GM12878 (cell line): ENCODE measurements at regions not wholly inside any gene's neighbourhood (a gene's known extent, or its start where the extent isn't known, plus 50 kb on each side); places are given as distances from the start of the nearest gene placed in this dataset.

Experiments used
- ATAC-seq: fragments of 200-7000 bp; cut with Tn5 transposase; 3 replicates; pipeline ENCODE4 v1.9.1; 2020; ENCODE audit warnings: mild to moderate bottlenecking, moderate library complexity
- BruUV-seq: library from RNA; stranded (reverse); fragments of 400-500 nt; replicated peaks from 2 replicates; lab custom pipeline; 2021; lab: Mats Ljungman, UMichigan
- CTCF ChIA-PET: fragments of 300-600 bp; sonication (Branson Sonifier 250); formaldehyde crosslinking; extraction: SDS; loops from one replicate; lab custom pipeline; 2021; ENCODE audit warnings: inconsistent platforms; lab: Yijun Ruan, JAX
- POLR2A ChIA-PET: fragments of 350-600 bp; formaldehyde crosslinking; extraction: SDS; loops from one replicate; lab custom pipeline; 2021; ENCODE audit warnings: inconsistent platforms; lab: Charles Lee
- RAD21 ChIA-PET: fragments of 300-600 bp; sonication (Branson Sonifier 250); formaldehyde crosslinking; loops from one replicate; lab custom pipeline; 2023; ENCODE audit warnings: antibody characterized with exemption; ENCODE audit not compliant: unreplicated experiment; lab: Charles Lee
- SMC1A ChIA-PET: fragments of 300-600 bp; sonication (Branson Sonifier 250); formaldehyde crosslinking; loops from one replicate; lab custom pipeline; 2023; ENCODE audit not compliant: unreplicated experiment, uncharacterized antibody; lab: Charles Lee
- DNase-seq: peaks from one replicate; pipeline ENCODE4 v3.0.0-alpha.2; 2011; ENCODE audit warnings: low read depth, low spot score
- FAIRE-seq: peaks from 3 replicates; lab custom pipeline; 2011; peaks lifted over from hg19 to GRCh38; lab: Jason Lieb, UNC
- H2AFZ ChIP-seq: 2 replicates; pipeline ENCODE4 v1.6.0; 2011; ENCODE audit warnings: low read depth, low read length, control low read depth; ENCODE audit not compliant: control insufficient read depth
- H3K27ac ChIP-seq: 2 replicates; pipeline ENCODE4 v1.5.1; 2011; ENCODE audit warnings: control low read depth; ENCODE audit not compliant: control insufficient read depth, insufficient read depth
- H3K27me3 ChIP-seq, 2 experiments: replicated peaks in 1 of 2; 2 replicates each; pipeline versions ENCODE4 v1.6.0 to v1.6.1; 2011; ENCODE audit warnings: low read length in 1 of 2; ENCODE audit not compliant: control insufficient read depth in 2 of 2, insufficient read depth in 2 of 2
- H3K36me3 ChIP-seq, 2 experiments: 2 replicates each; pipeline ENCODE4 v1.5.1; 2011; ENCODE audit warnings: low read length in 1 of 2; ENCODE audit not compliant: control insufficient read depth in 2 of 2, insufficient read depth in 2 of 2
- H3K4me1 ChIP-seq: 2 replicates; pipeline ENCODE4 v1.6.1; 2011; ENCODE audit warnings: mild to moderate bottlenecking, low read length, moderate library complexity, mixed read lengths; ENCODE audit not compliant: control insufficient read depth, insufficient read depth
- H3K4me2 ChIP-seq: 2 replicates; pipeline ENCODE4 v1.6.0; 2011; ENCODE audit warnings: control low read depth; ENCODE audit not compliant: control insufficient read depth, insufficient read depth
- H3K4me3 ChIP-seq: fragments of 200-600 bp; sonication (generic); 2 replicates; pipeline ENCODE4 v1.5.1; 2016
- H3K79me2 ChIP-seq: 2 replicates; pipeline ENCODE4 v1.6.0; 2011; ENCODE audit warnings: low read length; ENCODE audit not compliant: control insufficient read depth, insufficient read depth
- H3K9ac ChIP-seq: 2 replicates; pipeline ENCODE4 v1.8.0; 2011; ENCODE audit warnings: low read length, control low read depth, mixed read lengths; ENCODE audit not compliant: control insufficient read depth, insufficient read depth
- H3K9me3 ChIP-seq: replicated peaks from 3 replicates; pipeline ENCODE4 v1.5.1; 2011; ENCODE audit warnings: mild to moderate bottlenecking, low read length; ENCODE audit not compliant: control insufficient read depth, insufficient read depth
- H4K20me1 ChIP-seq: 2 replicates; pipeline ENCODE4 v1.6.0; 2011; ENCODE audit not compliant: control insufficient read depth, insufficient read depth
- ATF7 ChIP-seq: fragments of 450-650 bp; IDR thresholded peaks from 2 replicates; pipeline ENCODE4 v1.6.1; 2016; ENCODE audit warnings: low read depth, mild to moderate bottlenecking
- BMI1 ChIP-seq: fragments of 450-650 bp; IDR thresholded peaks from 2 replicates; pipeline ENCODE4 v1.6.1; 2016; ENCODE audit warnings: mild to moderate bottlenecking, moderate library complexity, borderline replicate concordance
- HDAC2 ChIP-seq: fragments of 200-600 bp; sonication (generic); IDR thresholded peaks from 2 replicates; pipeline ENCODE4 v1.6.1; 2017
- IKZF2 ChIP-seq, 2 experiments: fragments of 450-650 bp; IDR thresholded peaks; 2 replicates each; pipeline ENCODE4 v1.6.1; 2017; ENCODE audit warnings: mild to moderate bottlenecking in 2 of 2, moderate library complexity in 2 of 2
- LARP7 ChIP-seq: fragments of 450-650 bp; IDR thresholded peaks from 2 replicates; pipeline ENCODE4 v1.6.1; 2017; ENCODE audit warnings: mild to moderate bottlenecking
- MEF2A ChIP-seq: IDR thresholded peaks from 2 replicates; pipeline ENCODE4 v1.6.1; 2011; ENCODE audit warnings: low read depth, mild to moderate bottlenecking, low read length, moderate library complexity; ENCODE audit not compliant: insufficient read depth
- MXI1 ChIP-seq: fragments of 150-350 bp; IDR thresholded peaks from 2 replicates; pipeline ENCODE4 v1.6.1; 2011; ENCODE audit warnings: low read depth, mild to moderate bottlenecking, inconsistent platforms, low read length, improper control_type of control experiment
- NFXL1 ChIP-seq: fragments of 450-650 bp; IDR thresholded peaks from 2 replicates; pipeline ENCODE4 v1.6.1; 2017; ENCODE audit warnings: antibody characterized with exemption, mild to moderate bottlenecking, borderline replicate concordance
- RBBP5 ChIP-seq: fragments of 200-600 bp; sonication (generic); conservative IDR thresholded peaks from 2 replicates; pipeline ENCODE4 v1.6.1; 2016
- STAT3 ChIP-seq: IDR thresholded peaks from 2 replicates; pipeline ENCODE4 v1.6.1; 2011; ENCODE audit warnings: low read depth, low read length, improper control_type of control experiment
- SUPT20H ChIP-seq: IDR thresholded peaks from 2 replicates; pipeline ENCODE4 v1.6.1; 2011; ENCODE audit warnings: low read depth, mild to moderate bottlenecking, low read length, moderate library complexity, borderline replicate concordance; ENCODE audit not compliant: control insufficient read depth
- TBL1XR1 ChIP-seq: IDR thresholded peaks from 2 replicates; pipeline ENCODE4 v1.6.1; 2012; ENCODE audit warnings: low read depth, low read length, improper control_type of control experiment
- ZNF384 ChIP-seq: IDR thresholded peaks from 2 replicates; pipeline ENCODE4 v1.6.1; 2012; ENCODE audit warnings: low read depth, mild to moderate bottlenecking, low read length, improper control_type of control experiment, borderline replicate concordance
- WGBS: methylation state at CpG from one replicate; pipeline ENCODE4 v1.1.6; 2016; ENCODE audit warnings: low lambda C conversion rate; ENCODE audit not compliant: insufficient replicate concordance, insufficient coverage; ENCODE audit errors: missing lambda C conversion rate; 5-methylcytosine and 5-hydroxymethylcytosine counted together
- in situ Hi-C: fragments of 300-500 bp; cut with MboI; formaldehyde crosslinking; loops from 9 replicates; pipeline ENCODE4 v1.14.3; 2018; ENCODE audit warnings: mixed read lengths
- intact Hi-C: fragments of 100-400 bp; cut with micrococcal nuclease; formaldehyde crosslinking; loops from one replicate; pipeline ENCODE4 v1.14.2; 2022; ENCODE audit not compliant: unreplicated experiment
- TF ChIP-seq, protein P1 (sequence below): IDR thresholded peaks from 2 replicates; pipeline ENCODE4 v1.6.1; 2012; ENCODE audit warnings: low read depth, low read length, improper control_type of control experiment
- TF ChIP-seq, protein P2 (sequence below): fragments of 450-650 bp; IDR thresholded peaks from 2 replicates; pipeline ENCODE4 v1.6.1; 2016; ENCODE audit warnings: mild to moderate bottlenecking
- TF ChIP-seq, protein P3 (sequence below): fragments of 450-650 bp; formaldehyde crosslinking; IDR thresholded peaks from 2 replicates; pipeline ENCODE4 v1.4.0; 2020; ENCODE audit warnings: mild to moderate bottlenecking, moderate library complexity
- TF ChIP-seq, protein P4 (sequence below): fragments of 450-650 bp; conservative IDR thresholded peaks from 2 replicates; pipeline ENCODE4 v1.6.1; 2017; ENCODE audit warnings: mild to moderate bottlenecking, moderate library complexity

DNA sequence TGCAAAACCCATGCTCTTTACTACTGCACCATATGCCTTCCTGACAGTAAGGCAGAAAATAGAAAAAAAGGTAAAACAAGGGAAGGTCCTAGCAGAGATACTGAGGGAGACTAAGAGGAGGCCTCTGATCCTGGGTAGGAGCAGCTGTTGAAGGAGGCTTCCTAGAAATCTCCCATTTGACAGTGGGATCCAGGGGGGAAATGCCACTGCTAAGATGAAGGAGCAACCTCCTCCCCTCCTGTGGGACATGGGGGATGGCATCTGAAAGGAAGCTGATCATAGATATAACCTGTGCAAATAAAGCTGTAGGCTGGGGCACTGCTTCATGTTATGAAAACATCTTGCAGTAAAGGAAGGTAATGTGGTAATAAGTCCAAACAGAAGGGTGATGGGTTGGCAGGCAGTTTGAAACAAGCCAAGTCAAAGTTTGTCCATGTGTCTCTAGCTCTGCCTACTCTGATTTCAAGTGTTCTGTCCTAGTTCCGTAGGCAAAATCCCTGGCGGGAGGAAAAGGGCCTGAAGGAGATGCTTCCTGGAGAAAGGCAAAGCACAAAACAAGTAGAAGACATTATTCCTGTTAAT, 86.7 kb upstream of the EED start:
- Histone ChIP-seq H2AFZ (no peak overlapping the region), H3K4me1 (peaks cover 22% of the 10 kb centered on the region), H3K79me2 (no peaks in the 10 kb centered on the region), H3K27me3 (no peaks in the 10 kb centered on the region), H3K9me3 (no peaks in the 10 kb centered on the region; the same call in 1 of the 3 replicates), H4K20me1 (no peaks in the 10 kb centered on the region), H3K4me3 (no peak overlapping the region), H3K4me2 (no peak overlapping the region), H3K36me3 (no peaks in the 10 kb centered on the region), H3K27ac (no peak overlapping the region), H3K9ac (no peak overlapping the region)
- no peak for TF ChIP-seq RBBP5
- TF ChIP-seq IKZF2 (IDR thresholded peaks at IDR 0.05) = no peak
- TF ChIP-seq, protein P1, sequence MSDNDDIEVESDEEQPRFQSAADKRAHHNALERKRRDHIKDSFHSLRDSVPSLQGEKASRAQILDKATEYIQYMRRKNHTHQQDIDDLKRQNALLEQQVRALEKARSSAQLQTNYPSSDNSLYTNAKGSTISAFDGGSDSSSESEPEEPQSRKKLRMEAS = no peak
- TF ChIP-seq, protein P2, sequence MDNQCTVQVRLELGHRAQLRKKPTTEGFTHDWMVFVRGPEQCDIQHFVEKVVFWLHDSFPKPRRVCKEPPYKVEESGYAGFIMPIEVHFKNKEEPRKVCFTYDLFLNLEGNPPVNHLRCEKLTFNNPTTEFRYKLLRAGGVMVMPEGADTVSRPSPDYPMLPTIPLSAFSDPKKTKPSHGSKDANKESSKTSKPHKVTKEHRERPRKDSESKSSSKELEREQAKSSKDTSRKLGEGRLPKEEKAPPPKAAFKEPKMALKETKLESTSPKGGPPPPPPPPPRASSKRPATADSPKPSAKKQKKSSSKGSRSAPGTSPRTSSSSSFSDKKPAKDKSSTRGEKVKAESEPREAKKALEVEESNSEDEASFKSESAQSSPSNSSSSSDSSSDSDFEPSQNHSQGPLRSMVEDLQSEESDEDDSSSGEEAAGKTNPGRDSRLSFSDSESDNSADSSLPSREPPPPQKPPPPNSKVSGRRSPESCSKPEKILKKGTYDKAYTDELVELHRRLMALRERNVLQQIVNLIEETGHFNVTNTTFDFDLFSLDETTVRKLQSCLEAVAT = no peak
- no peak for TF ChIP-seq LARP7
- no peak for TF ChIP-seq MXI1
- TF ChIP-seq, protein P3, sequence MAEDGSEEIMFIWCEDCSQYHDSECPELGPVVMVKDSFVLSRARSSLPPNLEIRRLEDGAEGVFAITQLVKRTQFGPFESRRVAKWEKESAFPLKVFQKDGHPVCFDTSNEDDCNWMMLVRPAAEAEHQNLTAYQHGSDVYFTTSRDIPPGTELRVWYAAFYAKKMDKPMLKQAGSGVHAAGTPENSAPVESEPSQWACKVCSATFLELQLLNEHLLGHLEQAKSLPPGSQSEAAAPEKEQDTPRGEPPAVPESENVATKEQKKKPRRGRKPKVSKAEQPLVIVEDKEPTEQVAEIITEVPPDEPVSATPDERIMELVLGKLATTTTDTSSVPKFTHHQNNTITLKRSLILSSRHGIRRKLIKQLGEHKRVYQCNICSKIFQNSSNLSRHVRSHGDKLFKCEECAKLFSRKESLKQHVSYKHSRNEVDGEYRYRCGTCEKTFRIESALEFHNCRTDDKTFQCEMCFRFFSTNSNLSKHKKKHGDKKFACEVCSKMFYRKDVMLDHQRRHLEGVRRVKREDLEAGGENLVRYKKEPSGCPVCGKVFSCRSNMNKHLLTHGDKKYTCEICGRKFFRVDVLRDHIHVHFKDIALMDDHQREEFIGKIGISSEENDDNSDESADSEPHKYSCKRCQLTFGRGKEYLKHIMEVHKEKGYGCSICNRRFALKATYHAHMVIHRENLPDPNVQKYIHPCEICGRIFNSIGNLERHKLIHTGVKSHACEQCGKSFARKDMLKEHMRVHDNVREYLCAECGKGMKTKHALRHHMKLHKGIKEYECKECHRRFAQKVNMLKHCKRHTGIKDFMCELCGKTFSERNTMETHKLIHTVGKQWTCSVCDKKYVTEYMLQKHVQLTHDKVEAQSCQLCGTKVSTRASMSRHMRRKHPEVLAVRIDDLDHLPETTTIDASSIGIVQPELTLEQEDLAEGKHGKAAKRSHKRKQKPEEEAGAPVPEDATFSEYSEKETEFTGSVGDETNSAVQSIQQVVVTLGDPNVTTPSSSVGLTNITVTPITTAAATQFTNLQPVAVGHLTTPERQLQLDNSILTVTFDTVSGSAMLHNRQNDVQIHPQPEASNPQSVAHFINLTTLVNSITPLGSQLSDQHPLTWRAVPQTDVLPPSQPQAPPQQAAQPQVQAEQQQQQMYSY (CRISPR knock-in tag) = no peak
- TF ChIP-seq ZNF384 = no peak
- TF ChIP-seq MEF2A = no peak
- TF ChIP-seq TBL1XR1 = no peak
- TF ChIP-seq, protein P4, sequence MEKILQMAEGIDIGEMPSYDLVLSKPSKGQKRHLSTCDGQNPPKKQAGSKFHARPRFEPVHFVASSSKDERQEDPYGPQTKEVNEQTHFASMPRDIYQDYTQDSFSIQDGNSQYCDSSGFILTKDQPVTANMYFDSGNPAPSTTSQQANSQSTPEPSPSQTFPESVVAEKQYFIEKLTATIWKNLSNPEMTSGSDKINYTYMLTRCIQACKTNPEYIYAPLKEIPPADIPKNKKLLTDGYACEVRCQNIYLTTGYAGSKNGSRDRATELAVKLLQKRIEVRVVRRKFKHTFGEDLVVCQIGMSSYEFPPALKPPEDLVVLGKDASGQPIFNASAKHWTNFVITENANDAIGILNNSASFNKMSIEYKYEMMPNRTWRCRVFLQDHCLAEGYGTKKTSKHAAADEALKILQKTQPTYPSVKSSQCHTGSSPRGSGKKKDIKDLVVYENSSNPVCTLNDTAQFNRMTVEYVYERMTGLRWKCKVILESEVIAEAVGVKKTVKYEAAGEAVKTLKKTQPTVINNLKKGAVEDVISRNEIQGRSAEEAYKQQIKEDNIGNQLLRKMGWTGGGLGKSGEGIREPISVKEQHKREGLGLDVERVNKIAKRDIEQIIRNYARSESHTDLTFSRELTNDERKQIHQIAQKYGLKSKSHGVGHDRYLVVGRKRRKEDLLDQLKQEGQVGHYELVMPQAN = no peak
- no peak for TF ChIP-seq HDAC2
- no peak for TF ChIP-seq NFXL1
- TF ChIP-seq STAT3 = no peak
- no peak for TF ChIP-seq ATF7
- TF ChIP-seq BMI1 = no peak
- no peak for TF ChIP-seq SUPT20H
- RAD21 ChIA-PET = interaction anchor here (1.1 kb wide), 1 partner anchor 11 kb away, joined by 3 read pairs; no protein-coding TSS in a partner anchor
- BruUV-seq = no TSS peak
- 88% methylated on average over 2 of the region's 2 CpGs for WGBS
- intact Hi-C loops (no loop called here), in situ Hi-C loops (no loop called here)
- ATAC-seq = no peak
- POLR2A ChIA-PET = interaction anchor here (1.5 kb wide), 1 partner anchor 10 kb away, joined by 5 read pairs; no protein-coding TSS in a partner anchor
- SMC1A ChIA-PET = interaction anchor here (0.9 kb wide), 1 partner anchor 91 kb away, joined by 3 read pairs; no protein-coding TSS in a partner anchor
- CTCF ChIA-PET = no interaction called here
- no peak for DNase-seq
- no peak for FAIRE-seq
